ENCODE measurements at regions not wholly inside any gene's neighbourhood (a gene's known extent, or its start where the extent isn't known, plus 50 kb on each side); places are given as distances from the start of the nearest gene placed in this dataset.

DNA sequence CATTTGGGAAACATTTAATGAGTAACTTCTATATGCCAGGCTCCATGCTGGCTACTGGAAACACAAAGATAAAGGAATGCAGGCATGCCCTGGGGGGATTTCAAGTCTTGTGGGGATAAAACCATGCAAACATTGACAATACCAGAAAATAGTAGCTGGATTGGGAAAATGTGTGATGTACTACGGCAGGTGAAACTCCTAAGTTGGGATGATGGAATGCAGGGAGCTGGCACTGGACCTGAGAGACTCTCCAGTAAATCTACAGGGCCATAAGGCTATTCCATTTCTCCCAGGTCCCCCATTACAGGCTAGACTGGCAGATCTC, 68.2 kb upstream of the NTRK3 start:
- TF ChIP-seq, protein P1, sequence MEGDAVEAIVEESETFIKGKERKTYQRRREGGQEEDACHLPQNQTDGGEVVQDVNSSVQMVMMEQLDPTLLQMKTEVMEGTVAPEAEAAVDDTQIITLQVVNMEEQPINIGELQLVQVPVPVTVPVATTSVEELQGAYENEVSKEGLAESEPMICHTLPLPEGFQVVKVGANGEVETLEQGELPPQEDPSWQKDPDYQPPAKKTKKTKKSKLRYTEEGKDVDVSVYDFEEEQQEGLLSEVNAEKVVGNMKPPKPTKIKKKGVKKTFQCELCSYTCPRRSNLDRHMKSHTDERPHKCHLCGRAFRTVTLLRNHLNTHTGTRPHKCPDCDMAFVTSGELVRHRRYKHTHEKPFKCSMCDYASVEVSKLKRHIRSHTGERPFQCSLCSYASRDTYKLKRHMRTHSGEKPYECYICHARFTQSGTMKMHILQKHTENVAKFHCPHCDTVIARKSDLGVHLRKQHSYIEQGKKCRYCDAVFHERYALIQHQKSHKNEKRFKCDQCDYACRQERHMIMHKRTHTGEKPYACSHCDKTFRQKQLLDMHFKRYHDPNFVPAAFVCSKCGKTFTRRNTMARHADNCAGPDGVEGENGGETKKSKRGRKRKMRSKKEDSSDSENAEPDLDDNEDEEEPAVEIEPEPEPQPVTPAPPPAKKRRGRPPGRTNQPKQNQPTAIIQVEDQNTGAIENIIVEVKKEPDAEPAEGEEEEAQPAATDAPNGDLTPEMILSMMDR (IDR thresholded peaks at IDR 0.05) = no peak
- TF ChIP-seq NFYB (CRISPR knock-in tag; conservative IDR thresholded peaks at IDR 0.05; ENCODE audit: low read depth) = no peak
- TF ChIP-seq ESRRA (CRISPR knock-in tag; IDR thresholded peaks at IDR 0.05; ENCODE audit: borderline replicate concordance) = no peak
- TF ChIP-seq JUN (CRISPR knock-in tag; IDR thresholded peaks at IDR 0.05) = no peak
- TF ChIP-seq GABPB1 (CRISPR knock-in tag; IDR thresholded peaks at IDR 0.05) = no peak
- TF ChIP-seq ZNF121 (CRISPR knock-in tag; IDR thresholded peaks at IDR 0.05) = no peak
- TF ChIP-seq, protein P2, sequence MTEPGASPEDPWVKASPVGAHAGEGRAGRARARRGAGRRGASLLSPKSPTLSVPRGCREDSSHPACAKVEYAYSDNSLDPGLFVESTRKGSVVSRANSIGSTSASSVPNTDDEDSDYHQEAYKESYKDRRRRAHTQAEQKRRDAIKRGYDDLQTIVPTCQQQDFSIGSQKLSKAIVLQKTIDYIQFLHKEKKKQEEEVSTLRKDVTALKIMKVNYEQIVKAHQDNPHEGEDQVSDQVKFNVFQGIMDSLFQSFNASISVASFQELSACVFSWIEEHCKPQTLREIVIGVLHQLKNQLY (CRISPR knock-in tag; IDR thresholded peaks at IDR 0.05) = no peak
- TF ChIP-seq RORB (CRISPR knock-in tag; IDR thresholded peaks at IDR 0.05) = no peak
- no peak for TF ChIP-seq ZNF416 (CRISPR knock-in tag; IDR thresholded peaks at IDR 0.05)

All from WTC11 (cell line).